HepG2 (cell line): ENCODE measurements at regions not wholly inside any gene's neighbourhood (a gene's known extent, or its start where the extent isn't known, plus 50 kb on each side); places are given as distances from the start of the nearest gene placed in this dataset.
A peak's percentile ranks its signal among the peaks of the same experiment; 100 is the strongest.

ENCODE experiments used
- ATAC-seq: fragments of 200-7000 bp; cut with Tn5 transposase; 3 replicates; pipeline ENCODE4 v1.9.1; 2020; ENCODE audit warnings: mild to moderate bottlenecking, moderate library complexity
- BruUV-seq: library from RNA; stranded (reverse); fragments of 400-500 nt; replicated peaks from 2 replicates; lab custom pipeline; 2021; lab: Mats Ljungman, UMichigan
- CTCF ChIA-PET: fragments of 300-600 bp; formaldehyde crosslinking; extraction: SDS; loops from one replicate; lab custom pipeline; 2021; ENCODE audit warnings: low total read pairs, inconsistent platforms, low intra/inter-chr PET ratio; lab: Yijun Ruan, JAX
- POLR2A ChIA-PET: fragments of 350-600 bp; sonication (Branson Sonifier 250); formaldehyde crosslinking; loops from one replicate; lab custom pipeline; 2020; ENCODE audit warnings: antibody characterized with exemption, inconsistent platforms; lab: Yijun Ruan, JAX
- DNase-seq: peaks from one replicate; pipeline ENCODE4 v3.0.0-alpha.2; 2015; ENCODE audit warnings: low spot score
- FAIRE-seq: peaks from 3 replicates; lab custom pipeline; 2011; peaks lifted over from hg19 to GRCh38; lab: Jason Lieb, UNC
- H2AFZ ChIP-seq: one replicate; pipeline ENCODE4 v1.6.1; 2011; ENCODE audit warnings: low read length, inconsistent platforms
- H3K27ac ChIP-seq: fragments of 300-600 bp; 3 replicates; pipeline ENCODE4 v1.8.0; 2011; ENCODE audit warnings: mixed run types, mild to moderate bottlenecking, mixed read lengths, low read length, inconsistent platforms; ENCODE audit not compliant: insufficient read depth; ENCODE audit errors: extremely low read length
- H3K27me3 ChIP-seq, 2 experiments: fragments of 200-600 bp in 1 of 2; 2 replicates in 1 of 2; 3 replicates in 1 of 2; pipeline versions ENCODE4 v1.6.0 to v1.8.0; 2011; ENCODE audit warnings: low read length in 2 of 2, mild to moderate bottlenecking in 2 of 2, moderate library complexity in 2 of 2, inconsistent platforms in 1 of 2; ENCODE audit not compliant: insufficient read depth in 2 of 2, control insufficient read depth in 1 of 2
- H3K36me3 ChIP-seq, 2 experiments: fragments of 200-600 bp in 1 of 2; replicated peaks in 1 of 2; 2 replicates in 1 of 2; 3 replicates in 1 of 2; pipeline versions ENCODE4 v1.5.1 to v1.8.0; 2011; ENCODE audit warnings: low read length in 2 of 2, inconsistent platforms in 1 of 2; ENCODE audit not compliant: insufficient read depth in 2 of 2, control insufficient read depth in 1 of 2
- H3K4me1 ChIP-seq: 2 replicates; pipeline ENCODE4 v1.5.1; 2012; ENCODE audit warnings: low read length, inconsistent platforms; ENCODE audit not compliant: insufficient read depth
- H3K4me2 ChIP-seq: 2 replicates; pipeline ENCODE4 v1.6.0; 2011; ENCODE audit warnings: low read depth, low read length, inconsistent platforms
- H3K4me3 ChIP-seq, 3 experiments: fragments of 200-600 bp in 1 of 3; sonication (generic), shearing (Covaris generic) in 1 of 3; replicated peaks in 1 of 3; 2 replicates each; pipeline ENCODE4 v1.5.1; 2011 to 2016; ENCODE audit warnings: low read length in 3 of 3, inconsistent platforms in 2 of 3, low read depth in 2 of 3, mild to moderate bottlenecking in 2 of 3, control low read depth in 1 of 3, mixed read lengths in 1 of 3; ENCODE audit not compliant: insufficient read depth in 1 of 3
- H3K79me2 ChIP-seq: one replicate; pipeline ENCODE4 v1.6.1; 2011; ENCODE audit warnings: low read length, inconsistent platforms; ENCODE audit not compliant: insufficient read depth
- H3K9ac ChIP-seq: 2 replicates; pipeline ENCODE4 v1.6.0; 2011; ENCODE audit warnings: mild to moderate bottlenecking, low read depth, low read length, inconsistent platforms; ENCODE audit not compliant: insufficient read depth
- H3K9me3 ChIP-seq: 2 replicates; pipeline ENCODE4 v1.5.1; 2012; ENCODE audit warnings: mild to moderate bottlenecking, low read length
- H4K20me1 ChIP-seq: 2 replicates; pipeline ENCODE4 v1.6.0; 2011; ENCODE audit warnings: inconsistent platforms, mild to moderate bottlenecking, low read length, moderate library complexity; ENCODE audit not compliant: insufficient read depth
- ATF1 ChIP-seq: IDR thresholded peaks from 2 replicates; pipeline ENCODE4 v1.6.1; 2016; ENCODE audit warnings: mild to moderate bottlenecking, control low read depth
- E2F2 ChIP-seq: sonication (generic); formaldehyde crosslinking; IDR thresholded peaks from 2 replicates; pipeline ENCODE4 v1.4.0; 2020; ENCODE audit warnings: missing genetic modification reagents, borderline replicate concordance
- FOXP4 ChIP-seq: sonication (generic); formaldehyde crosslinking; IDR thresholded peaks from 2 replicates; pipeline ENCODE4 v1.4.0; 2020; ENCODE audit warnings: missing genetic modification reagents
- PAX8 ChIP-seq: sonication (generic); formaldehyde crosslinking; IDR thresholded peaks from 2 replicates; pipeline ENCODE4 v1.8.0; 2022; ENCODE audit warnings: mild to moderate bottlenecking, missing genetic modification reagents, borderline replicate concordance
- RFX1 ChIP-seq: fragments of 450-650 bp; IDR thresholded peaks from 2 replicates; pipeline ENCODE4 v1.6.1; 2017
- ZBTB38 ChIP-seq: sonication (generic); formaldehyde crosslinking; IDR thresholded peaks from 2 replicates; pipeline ENCODE4 v1.5.1; 2020; ENCODE audit warnings: mild to moderate bottlenecking, missing genetic modification reagents
- ZNF281 ChIP-seq: sonication (generic); formaldehyde crosslinking; IDR thresholded peaks from 2 replicates; pipeline ENCODE4 v1.4.0; 2020; ENCODE audit warnings: missing genetic modification reagents, borderline replicate concordance
- WGBS: methylation state at CpG from one replicate; pipeline ENCODE4 v1.1.6; 2017; ENCODE audit warnings: low lambda C conversion rate; 5-methylcytosine and 5-hydroxymethylcytosine counted together
- in situ Hi-C: cut with HindIII; loops from 2 replicates; pipeline ENCODE4 v1.10.0; 2017; ENCODE audit warnings: low pct_unique_long_range_greater_than_20kb; ENCODE audit not compliant: extremely low pct_ligation_motif_present
- intact Hi-C: fragments of 100-400 bp; cut with micrococcal nuclease; formaldehyde crosslinking; loops from one replicate; pipeline ENCODE4 v1.10.0; 2022; ENCODE audit not compliant: unreplicated experiment

- H3K27me3 ChIP-seq = no peaks in the 10 kb centered on the region
- no peak overlapping the region for H2AFZ ChIP-seq
- ATAC-seq = no peak
- no peak overlapping the region for H3K4me3 ChIP-seq
- CTCF ChIA-PET = no interaction called here
- POLR2A ChIA-PET = no interaction called here
- in situ Hi-C loops (no loop called here), intact Hi-C loops (no loop called here)
- no peak for FAIRE-seq
- no peak overlapping the region for H3K4me2 ChIP-seq
- H3K4me1 ChIP-seq = no peaks in the 10 kb centered on the region
- H3K27ac ChIP-seq = no peak overlapping the region
- BruUV-seq = no TSS peak
- H3K36me3 ChIP-seq = no peaks in the 10 kb centered on the region
- H3K9ac ChIP-seq = no peak overlapping the region
- H3K9me3 ChIP-seq = peaks cover 90% of the 10 kb centered on the region
- H3K79me2 ChIP-seq = no peaks in the 10 kb centered on the region
- no peak for DNase-seq
- H4K20me1 ChIP-seq = no peaks in the 10 kb centered on the region
- no peak for TF ChIP-seq ATF1 (CRISPR knock-in tag)
- TF ChIP-seq ZBTB38 (CRISPR knock-in tag) = no peak
- TF ChIP-seq E2F2 (CRISPR knock-in tag) = no peak
- TF ChIP-seq PAX8 (CRISPR knock-in tag) = no peak
- no peak for TF ChIP-seq FOXP4 (CRISPR knock-in tag)
- WGBS = 20% methylated on average over 7 of the region's 10 CpGs
These were observed 815.6 kb downstream of the UQCRFS1 start for GRCh38 chr19:28397306-28397705.

GRCh38 chr19:28396287-28396831 is 816.6 kb downstream of the UQCRFS1 start:
- TF ChIP-seq ZNF281 (CRISPR knock-in tag) (no peak), RFX1 (peak; percentile 51)
- Histone ChIP-seq H3K9ac (no peak overlapping the region), H2AFZ (no peak overlapping the region), H3K9me3 (peaks cover 87% of the 10 kb centered on the region), H3K27ac (no peak overlapping the region), H3K4me2 (no peak overlapping the region), H3K4me1 (no peaks in the 10 kb centered on the region), H3K27me3 (no peaks in the 10 kb centered on the region), H4K20me1 (no peaks in the 10 kb centered on the region), H3K36me3 (no peaks in the 10 kb centered on the region), H3K79me2 (no peaks in the 10 kb centered on the region), H3K4me3 (no peak overlapping the region)
- ATAC-seq (no peak), FAIRE-seq (no peak), DNase-seq (no peak)
- intact Hi-C loops = no loop called here
- ChIA-PET POLR2A (no interaction called here), CTCF (no interaction called here)
- in situ Hi-C loops = no loop called here
- no TSS peak for BruUV-seq
- 8% methylated on average over 7 of the region's 13 CpGs for WGBS
